SK-N-SH (cell line): ENCODE measurements at regions not wholly inside any gene's neighbourhood (a gene's known extent, or its start where the extent isn't known, plus 50 kb on each side); places are given as distances from the start of the nearest gene placed in this dataset.

ENCODE experiments used
- CTCF ChIA-PET: fragments of 300-600, 350-600 bp; formaldehyde crosslinking; extraction: SDS; loops from one replicate; lab custom pipeline; 2021; lab: Yijun Ruan, JAX
- POLR2A ChIA-PET: fragments of 350-600 bp; sonication (Branson Sonifier 250); formaldehyde crosslinking; extraction: SDS; loops from one replicate; lab custom pipeline; 2020; ENCODE audit warnings: antibody characterized with exemption, inconsistent platforms; lab: Yijun Ruan, JAX
- DNase-seq: peaks from one replicate; pipeline ENCODE4 v3.0.0; 2012
- H2AFZ ChIP-seq: fragments of 200-600 bp; sonication (generic); 2 replicates; pipeline ENCODE4 v1.8.1; 2016; ENCODE audit warnings: antibody characterized with exemption, mild to moderate bottlenecking, low read depth
- H3F3A ChIP-seq: fragments of 200-600 bp; sonication (generic); replicated peaks from 2 replicates; pipeline ENCODE3; 2016; ENCODE audit warnings: antibody characterized with exemption, mild to moderate bottlenecking; ENCODE audit not compliant: insufficient read depth
- H3K27ac ChIP-seq, 2 experiments: fragments of 200-500 bp in 1 of 2; fragments of 200-600 bp in 1 of 2; sonication (Bioruptor generic) in 1 of 2; sonication (generic), shearing (Covaris generic) in 1 of 2; 2 replicates each; pipeline versions ENCODE4 v1.5.1 to v1.6.1; 2014 to 2016; ENCODE audit warnings: low read depth in 2 of 2, inconsistent platforms in 1 of 2, low read length in 1 of 2, mild to moderate bottlenecking in 1 of 2, mixed read lengths in 1 of 2
- H3K27me3 ChIP-seq: fragments of 200-600 bp; sonication (generic), shearing (Covaris generic); 2 replicates; pipeline ENCODE4 v1.6.1; 2016; ENCODE audit warnings: mixed run types; ENCODE audit not compliant: insufficient read depth
- H3K36me3 ChIP-seq, 2 experiments: fragments of 200-500 bp in 1 of 2; fragments of 200-600 bp in 1 of 2; sonication (Bioruptor generic) in 1 of 2; sonication (generic) in 1 of 2; replicated peaks in 1 of 2; 2 replicates each; pipeline versions ENCODE3 to v1.5.1; 2014 to 2016; ENCODE audit warnings: low read length in 1 of 2, mild to moderate bottlenecking in 1 of 2; ENCODE audit not compliant: insufficient read depth in 2 of 2, control insufficient read depth in 1 of 2
- H3K4me1 ChIP-seq, 2 experiments: fragments of 200-500 bp in 1 of 2; fragments of 200-600 bp in 1 of 2; sonication (Bioruptor generic) in 1 of 2; sonication (generic), shearing (Covaris generic) in 1 of 2; 2 replicates each; pipeline versions ENCODE4 v1.5.1 to v1.6.1; 2014 to 2016; ENCODE audit warnings: low read depth in 1 of 2, low read length in 1 of 2, mixed run types in 1 of 2; ENCODE audit not compliant: insufficient read depth in 2 of 2, control insufficient read depth in 1 of 2
- H3K4me2 ChIP-seq: fragments of 200-600 bp; sonication (generic), shearing (Covaris generic); 2 replicates; pipeline ENCODE4 v1.6.1; 2017; ENCODE audit warnings: mixed run types
- H3K4me3 ChIP-seq, 2 experiments: fragments of 200-500 bp in 1 of 2; fragments of 200-600 bp in 1 of 2; sonication (Bioruptor generic) in 1 of 2; sonication (generic), shearing (Covaris generic) in 1 of 2; 2 replicates each; pipeline versions ENCODE4 v1.5.1 to v1.8.1; 2014 to 2016; ENCODE audit warnings: low read depth in 2 of 2, inconsistent platforms in 1 of 2, low read length in 1 of 2, mild to moderate bottlenecking in 1 of 2, mixed read lengths in 1 of 2, moderate library complexity in 1 of 2
- H3K79me2 ChIP-seq: fragments of 200-600 bp; sonication (generic); 2 replicates; pipeline ENCODE4 v1.8.1; 2017; ENCODE audit warnings: mild to moderate bottlenecking; ENCODE audit not compliant: insufficient read depth
- H3K9ac ChIP-seq: fragments of 200-600 bp; sonication (generic); 2 replicates; pipeline ENCODE4 v1.6.1; 2017; ENCODE audit warnings: mixed run types
- H3K9me2 ChIP-seq: fragments of 200-600 bp; sonication (generic); 2 replicates; pipeline ENCODE4 v1.6.1; 2017; ENCODE audit warnings: mixed run types
- H3K9me3 ChIP-seq: fragments of 200-600 bp; sonication (generic); 2 replicates; pipeline ENCODE4 v1.6.1; 2017; ENCODE audit warnings: mixed run types, mild to moderate bottlenecking, moderate library complexity
- H4K20me1 ChIP-seq: fragments of 200-600 bp; sonication (generic); 2 replicates; pipeline ENCODE4 v1.6.1; 2017; ENCODE audit warnings: mild to moderate bottlenecking, mixed run types; ENCODE audit not compliant: insufficient read depth
- CHD2 ChIP-seq: fragments of 150-350 bp; IDR thresholded peaks from 2 replicates; pipeline ENCODE4 v1.6.1; 2018; ENCODE audit warnings: low read length; ENCODE audit not compliant: partially characterized antibody
- EP300 ChIP-seq, 2 experiments: IDR thresholded peaks; 2 replicates each; pipeline versions ENCODE4 v1.4.0 to v1.6.1; 2012; ENCODE audit warnings: borderline replicate concordance in 1 of 2, low read depth in 1 of 2, low read length in 1 of 2
- EZH2phosphoT487 ChIP-seq: fragments of 200-600 bp; sonication (generic); IDR thresholded peaks from 2 replicates; pipeline ENCODE4 v1.6.1; 2017; ENCODE audit warnings: low read depth, mixed run types, mild to moderate bottlenecking, antibody characterized with exemption, moderate library complexity, borderline replicate concordance
- FOXJ3 ChIP-seq: sonication (generic); formaldehyde crosslinking; IDR thresholded peaks from 2 replicates; pipeline ENCODE4 v1.5.1; 2020; ENCODE audit warnings: mild to moderate bottlenecking, missing genetic modification reagents
- FOXM1 ChIP-seq: IDR thresholded peaks from 2 replicates; pipeline ENCODE4 v1.4.0; 2012; ENCODE audit warnings: low read depth, mild to moderate bottlenecking
- GATA2 ChIP-seq: sonication (generic); formaldehyde crosslinking; IDR thresholded peaks from 2 replicates; pipeline ENCODE4 v1.5.0; 2020; ENCODE audit warnings: mild to moderate bottlenecking, missing genetic modification reagents
- MEF2A ChIP-seq: IDR thresholded peaks from 2 replicates; pipeline ENCODE4 v1.4.0; 2012; ENCODE audit warnings: low read depth, borderline replicate concordance
- NFIC ChIP-seq: IDR thresholded peaks from 2 replicates; pipeline ENCODE4 v1.4.0; 2012; ENCODE audit warnings: borderline replicate concordance
- POLR2AphosphoS5 ChIP-seq: IDR thresholded peaks from 2 replicates; pipeline ENCODE4 v1.6.1; 2012; ENCODE audit warnings: low read depth, low read length
- TCF12 ChIP-seq: IDR thresholded peaks from 2 replicates; pipeline ENCODE4 v1.4.0; 2012
- WGBS: methylation state at CpG from one replicate; pipeline ENCODE4 v1.1.6; 2017; ENCODE audit warnings: low lambda C conversion rate; 5-methylcytosine and 5-hydroxymethylcytosine counted together
- TF ChIP-seq, protein P1 (sequence below): IDR thresholded peaks from 2 replicates; pipeline ENCODE4; 2012
- TF ChIP-seq, protein P2 (sequence below): IDR thresholded peaks from 2 replicates; pipeline ENCODE4 v1.4.0; 2012; ENCODE audit warnings: low read depth, borderline replicate concordance
- TF ChIP-seq, protein P3 (sequence below): IDR thresholded peaks from 2 replicates; pipeline ENCODE4 v1.6.1; 2012; ENCODE audit warnings: mild to moderate bottlenecking, low read depth, low read length, moderate library complexity

DNA sequence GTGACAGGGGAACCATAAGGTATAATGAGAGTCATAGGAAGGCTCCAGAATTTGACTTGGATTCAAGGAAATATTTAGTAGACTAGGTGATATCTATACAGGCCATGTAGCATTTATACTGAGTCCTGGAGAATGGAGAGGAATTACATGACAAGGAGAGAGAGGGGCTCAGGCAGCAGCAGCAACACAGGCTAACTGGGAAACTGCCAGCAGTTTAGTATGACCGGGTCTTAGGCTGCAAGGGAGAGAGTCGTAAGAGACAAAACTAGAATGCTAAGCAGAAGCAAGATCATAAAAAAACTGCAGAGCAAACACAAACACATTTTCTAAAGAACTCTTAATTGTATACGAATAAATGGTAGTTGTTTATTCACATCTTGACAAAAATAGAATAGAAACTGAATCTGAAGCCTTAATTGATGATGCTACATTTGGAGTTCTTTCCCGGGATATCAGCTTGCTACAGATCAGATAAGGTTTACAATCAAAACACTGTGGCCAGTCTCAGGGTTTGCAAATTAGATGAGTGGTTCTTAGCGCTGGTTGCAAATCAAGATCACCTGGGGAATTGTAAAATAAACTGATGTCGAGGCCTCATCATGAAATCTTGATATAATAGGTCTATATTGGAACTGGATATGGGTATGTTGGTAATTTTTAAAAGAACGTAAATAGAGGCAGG lies 480.0 kb upstream of the C9orf72 start:
- no peak overlapping the region for H3K4me3 ChIP-seq
- H3K4me2 ChIP-seq: no peak overlapping the region
- H3K79me2 ChIP-seq: no peaks in the 10 kb centered on the region
- ChIA-PET POLR2A (no interaction called here), CTCF (interaction anchor here (0.7 to 2.0 kb wide), 3 partner anchors 18 to 48 kb away, joined by 3 to 5 read pairs (median 5); no protein-coding TSS in a partner anchor)
- H3K27me3 ChIP-seq: no peaks in the 10 kb centered on the region
- DNase-seq: peak; percentile 21
- H3K9me3 ChIP-seq: no peaks in the 10 kb centered on the region
- peak overlapping the region in 1 of 2 experiments; percentile 86; a peak in 2 of 4 replicates for H3K27ac ChIP-seq
- H3K4me1 ChIP-seq: peaks cover 0 to 14% of the 10 kb centered on the region in 2 experiments; a peak in 2 of 4 replicates
- no peaks in the 10 kb centered on the region for H3F3A ChIP-seq
- H3K9ac ChIP-seq: no peak overlapping the region
- no peak overlapping the region for H2AFZ ChIP-seq
- WGBS: 30% methylated on average over 7 of the region's 7 CpGs
- H3K9me2 ChIP-seq: no peaks in the 10 kb centered on the region
- H4K20me1 ChIP-seq: no peaks in the 10 kb centered on the region
- TF ChIP-seq EP300 (IDR thresholded peaks at IDR 0.05; ENCODE audit: borderline replicate concordance in 1 of 2, low read depth in 1 of 2, low read length in 1 of 2): peak; percentile 13 to 61; a peak in 2 of 4 replicates
- TF ChIP-seq, protein P1, sequence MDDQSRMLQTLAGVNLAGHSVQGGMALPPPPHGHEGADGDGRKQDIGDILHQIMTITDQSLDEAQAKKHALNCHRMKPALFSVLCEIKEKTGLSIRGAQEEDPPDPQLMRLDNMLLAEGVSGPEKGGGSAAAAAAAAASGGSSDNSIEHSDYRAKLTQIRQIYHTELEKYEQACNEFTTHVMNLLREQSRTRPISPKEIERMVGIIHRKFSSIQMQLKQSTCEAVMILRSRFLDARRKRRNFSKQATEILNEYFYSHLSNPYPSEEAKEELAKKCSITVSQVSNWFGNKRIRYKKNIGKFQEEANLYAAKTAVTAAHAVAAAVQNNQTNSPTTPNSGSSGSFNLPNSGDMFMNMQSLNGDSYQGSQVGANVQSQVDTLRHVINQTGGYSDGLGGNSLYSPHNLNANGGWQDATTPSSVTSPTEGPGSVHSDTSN: 0 out of 2 replicates have a peak, but pooled peaks have one; percentile 9
- TF ChIP-seq GATA2 (CRISPR knock-in tag): peak; percentile 88
- peak; percentile 29 for TF ChIP-seq CHD2
- TF ChIP-seq NFIC: no peak
- peak; percentile 72; the same call in 1 of the 2 replicates for TF ChIP-seq FOXJ3 (CRISPR knock-in tag)
- no peak for TF ChIP-seq POLR2AphosphoS5
- TF ChIP-seq TCF12: peak; percentile 54
- H3K36me3 ChIP-seq: no peaks in the 10 kb centered on the region

- TF ChIP-seq POLR2AphosphoS5: no peak
- H3K4me2 ChIP-seq: no peak overlapping the region
- no peaks in the 10 kb centered on the region for H3K9me2 ChIP-seq
- H3F3A ChIP-seq: no peaks in the 10 kb centered on the region
- DNase-seq: no peak
- no peak overlapping the region for H3K9ac ChIP-seq
- no peak overlapping the region for H2AFZ ChIP-seq
- ChIA-PET CTCF (no interaction called here), POLR2A (no interaction called here)
- WGBS: 85% methylated on average over 9 of the region's 10 CpGs
- peaks cover 0 to 2% of the 10 kb centered on the region in 2 experiments for H3K36me3 ChIP-seq
- no peaks in the 10 kb centered on the region for H4K20me1 ChIP-seq
- H3K27me3 ChIP-seq: no peaks in the 10 kb centered on the region
- no peak overlapping the region for H3K4me3 ChIP-seq
- H3K79me2 ChIP-seq: no peaks in the 10 kb centered on the region
- no peaks in the 10 kb centered on the region for H3K9me3 ChIP-seq
- peaks cover 0 to 14% of the 10 kb centered on the region in 2 experiments; a peak in 2 of 4 replicates for H3K4me1 ChIP-seq
- peak overlapping the region in 1 of 2 experiments; percentile 30; a peak in 1 of 4 replicates for H3K27ac ChIP-seq
These were observed 482.7 kb upstream of the C9orf72 start for GRCh38 chr9:28056006-28056405.

GRCh38 chr9:28056466-28056865 lies 483.2 kb upstream of the C9orf72 start:
- Histone ChIP-seq H3K79me2 (no peaks in the 10 kb centered on the region), H3K4me3 (no peak overlapping the region), H3K4me2 (no peak overlapping the region), H4K20me1 (no peaks in the 10 kb centered on the region), H3K27ac (peak overlapping the region in 1 of 2 experiments; percentile 30; a peak in 1 of 4 replicates), H3K4me1 (peaks cover 0 to 14% of the 10 kb centered on the region in 2 experiments; a peak in 2 of 4 replicates), H2AFZ (no peak overlapping the region), H3K9ac (no peak overlapping the region), H3K9me3 (no peaks in the 10 kb centered on the region), H3K27me3 (no peaks in the 10 kb centered on the region), H3K36me3 (peaks cover 0 to 2% of the 10 kb centered on the region in 2 experiments), H3K9me2 (no peaks in the 10 kb centered on the region), H3F3A (no peaks in the 10 kb centered on the region)
- ChIA-PET POLR2A (no interaction called here), CTCF (no interaction called here)
- WGBS: 65% methylated on average over 1 of the region's 1 CpG
- TF ChIP-seq MEF2A: no peak
- no peak for TF ChIP-seq EZH2phosphoT487
- TF ChIP-seq, protein P2, sequence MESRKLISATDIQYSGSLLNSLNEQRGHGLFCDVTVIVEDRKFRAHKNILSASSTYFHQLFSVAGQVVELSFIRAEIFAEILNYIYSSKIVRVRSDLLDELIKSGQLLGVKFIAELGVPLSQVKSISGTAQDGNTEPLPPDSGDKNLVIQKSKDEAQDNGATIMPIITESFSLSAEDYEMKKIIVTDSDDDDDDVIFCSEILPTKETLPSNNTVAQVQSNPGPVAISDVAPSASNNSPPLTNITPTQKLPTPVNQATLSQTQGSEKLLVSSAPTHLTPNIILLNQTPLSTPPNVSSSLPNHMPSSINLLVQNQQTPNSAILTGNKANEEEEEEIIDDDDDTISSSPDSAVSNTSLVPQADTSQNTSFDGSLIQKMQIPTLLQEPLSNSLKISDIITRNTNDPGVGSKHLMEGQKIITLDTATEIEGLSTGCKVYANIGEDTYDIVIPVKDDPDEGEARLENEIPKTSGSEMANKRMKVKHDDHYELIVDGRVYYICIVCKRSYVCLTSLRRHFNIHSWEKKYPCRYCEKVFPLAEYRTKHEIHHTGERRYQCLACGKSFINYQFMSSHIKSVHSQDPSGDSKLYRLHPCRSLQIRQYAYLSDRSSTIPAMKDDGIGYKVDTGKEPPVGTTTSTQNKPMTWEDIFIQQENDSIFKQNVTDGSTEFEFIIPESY: no peak
- no peak for TF ChIP-seq GATA2 (CRISPR knock-in tag)
- TF ChIP-seq FOXM1: no peak
- TF ChIP-seq, protein P3, sequence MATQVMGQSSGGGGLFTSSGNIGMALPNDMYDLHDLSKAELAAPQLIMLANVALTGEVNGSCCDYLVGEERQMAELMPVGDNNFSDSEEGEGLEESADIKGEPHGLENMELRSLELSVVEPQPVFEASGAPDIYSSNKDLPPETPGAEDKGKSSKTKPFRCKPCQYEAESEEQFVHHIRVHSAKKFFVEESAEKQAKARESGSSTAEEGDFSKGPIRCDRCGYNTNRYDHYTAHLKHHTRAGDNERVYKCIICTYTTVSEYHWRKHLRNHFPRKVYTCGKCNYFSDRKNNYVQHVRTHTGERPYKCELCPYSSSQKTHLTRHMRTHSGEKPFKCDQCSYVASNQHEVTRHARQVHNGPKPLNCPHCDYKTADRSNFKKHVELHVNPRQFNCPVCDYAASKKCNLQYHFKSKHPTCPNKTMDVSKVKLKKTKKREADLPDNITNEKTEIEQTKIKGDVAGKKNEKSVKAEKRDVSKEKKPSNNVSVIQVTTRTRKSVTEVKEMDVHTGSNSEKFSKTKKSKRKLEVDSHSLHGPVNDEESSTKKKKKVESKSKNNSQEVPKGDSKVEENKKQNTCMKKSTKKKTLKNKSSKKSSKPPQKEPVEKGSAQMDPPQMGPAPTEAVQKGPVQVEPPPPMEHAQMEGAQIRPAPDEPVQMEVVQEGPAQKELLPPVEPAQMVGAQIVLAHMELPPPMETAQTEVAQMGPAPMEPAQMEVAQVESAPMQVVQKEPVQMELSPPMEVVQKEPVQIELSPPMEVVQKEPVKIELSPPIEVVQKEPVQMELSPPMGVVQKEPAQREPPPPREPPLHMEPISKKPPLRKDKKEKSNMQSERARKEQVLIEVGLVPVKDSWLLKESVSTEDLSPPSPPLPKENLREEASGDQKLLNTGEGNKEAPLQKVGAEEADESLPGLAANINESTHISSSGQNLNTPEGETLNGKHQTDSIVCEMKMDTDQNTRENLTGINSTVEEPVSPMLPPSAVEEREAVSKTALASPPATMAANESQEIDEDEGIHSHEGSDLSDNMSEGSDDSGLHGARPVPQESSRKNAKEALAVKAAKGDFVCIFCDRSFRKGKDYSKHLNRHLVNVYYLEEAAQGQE: no peak
- DNase-seq: no peak
